ENCODE measurements at regions not wholly inside any gene's neighbourhood (a gene's known extent, or its start where the extent isn't known, plus 50 kb on each side); places are given as distances from the start of the nearest gene placed in this dataset.
"Not testable (repeated sequence)": the region's sequence is repeated elsewhere in the genome, so short reads cannot be mapped to it uniquely, and the experiment has no call there.

DNA sequence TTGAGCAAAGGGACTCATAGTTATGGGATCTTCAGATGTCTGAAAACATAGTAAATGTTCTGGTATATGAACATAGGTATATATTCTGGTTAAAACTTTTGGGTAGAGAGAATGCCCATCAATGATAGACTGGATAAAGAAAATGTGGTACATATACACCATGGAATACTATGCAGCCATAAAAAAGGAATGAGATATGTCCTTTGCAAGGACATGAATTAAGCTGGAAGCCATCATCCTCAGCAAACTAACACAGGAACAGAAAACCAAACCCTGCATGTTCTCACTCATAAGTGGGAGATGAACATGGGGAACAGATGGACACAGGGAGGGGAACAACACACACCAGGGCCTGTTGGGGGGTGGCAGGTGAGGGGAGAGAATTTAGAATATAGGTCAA lies 171.0 kb upstream of the CCNH start:
- not testable (repeated sequence) for TF ChIP-seq EZH2 (IDR thresholded peaks at IDR 0.05; ENCODE audit: insufficient read depth, poor library complexity, severe bottlenecking); EZH2phosphoT487 (IDR thresholded peaks at IDR 0.05; ENCODE audit: insufficient read depth, low read depth)

Data from GM23248 (cell line).